GM12878 (cell line): ENCODE measurements at regions not wholly inside any gene's neighbourhood (a gene's known extent, or its start where the extent isn't known, plus 50 kb on each side); places are given as distances from the start of the nearest gene placed in this dataset.

Experiments used
- ATAC-seq: fragments of 200-7000 bp; cut with Tn5 transposase; 3 replicates; pipeline ENCODE4 v1.9.1; 2020; ENCODE audit warnings: mild to moderate bottlenecking, moderate library complexity
- BruUV-seq: library from RNA; stranded (reverse); fragments of 400-500 nt; replicated peaks from 2 replicates; lab custom pipeline; 2021; lab: Mats Ljungman, UMichigan
- CTCF ChIA-PET: fragments of 300-600 bp; sonication (Branson Sonifier 250); formaldehyde crosslinking; extraction: SDS; loops from one replicate; lab custom pipeline; 2021; ENCODE audit warnings: inconsistent platforms; lab: Yijun Ruan, JAX
- POLR2A ChIA-PET: fragments of 350-600 bp; formaldehyde crosslinking; extraction: SDS; loops from one replicate; lab custom pipeline; 2021; ENCODE audit warnings: inconsistent platforms; lab: Charles Lee
- RAD21 ChIA-PET: fragments of 300-600 bp; sonication (Branson Sonifier 250); formaldehyde crosslinking; loops from one replicate; lab custom pipeline; 2023; ENCODE audit warnings: antibody characterized with exemption; ENCODE audit not compliant: unreplicated experiment; lab: Charles Lee
- SMC1A ChIA-PET: fragments of 300-600 bp; sonication (Branson Sonifier 250); formaldehyde crosslinking; loops from one replicate; lab custom pipeline; 2023; ENCODE audit not compliant: unreplicated experiment, uncharacterized antibody; lab: Charles Lee
- DNase-seq: peaks from one replicate; pipeline ENCODE4 v3.0.0-alpha.2; 2011; ENCODE audit warnings: low read depth, low spot score
- FAIRE-seq: peaks from 3 replicates; lab custom pipeline; 2011; peaks lifted over from hg19 to GRCh38; lab: Jason Lieb, UNC
- H2AFZ ChIP-seq: 2 replicates; pipeline ENCODE4 v1.6.0; 2011; ENCODE audit warnings: low read depth, low read length, control low read depth; ENCODE audit not compliant: control insufficient read depth
- H3K27ac ChIP-seq: 2 replicates; pipeline ENCODE4 v1.5.1; 2011; ENCODE audit warnings: control low read depth; ENCODE audit not compliant: control insufficient read depth, insufficient read depth
- H3K27me3 ChIP-seq, 2 experiments: replicated peaks in 1 of 2; 2 replicates each; pipeline versions ENCODE4 v1.6.0 to v1.6.1; 2011; ENCODE audit warnings: low read length in 1 of 2; ENCODE audit not compliant: control insufficient read depth in 2 of 2, insufficient read depth in 2 of 2
- H3K36me3 ChIP-seq, 2 experiments: 2 replicates each; pipeline ENCODE4 v1.5.1; 2011; ENCODE audit warnings: low read length in 1 of 2; ENCODE audit not compliant: control insufficient read depth in 2 of 2, insufficient read depth in 2 of 2
- H3K4me1 ChIP-seq: 2 replicates; pipeline ENCODE4 v1.6.1; 2011; ENCODE audit warnings: mild to moderate bottlenecking, low read length, moderate library complexity, mixed read lengths; ENCODE audit not compliant: control insufficient read depth, insufficient read depth
- H3K4me2 ChIP-seq: 2 replicates; pipeline ENCODE4 v1.6.0; 2011; ENCODE audit warnings: control low read depth; ENCODE audit not compliant: control insufficient read depth, insufficient read depth
- H3K4me3 ChIP-seq: fragments of 200-600 bp; sonication (generic); 2 replicates; pipeline ENCODE4 v1.5.1; 2016
- H3K79me2 ChIP-seq: 2 replicates; pipeline ENCODE4 v1.6.0; 2011; ENCODE audit warnings: low read length; ENCODE audit not compliant: control insufficient read depth, insufficient read depth
- H3K9ac ChIP-seq: 2 replicates; pipeline ENCODE4 v1.8.0; 2011; ENCODE audit warnings: low read length, control low read depth, mixed read lengths; ENCODE audit not compliant: control insufficient read depth, insufficient read depth
- H3K9me3 ChIP-seq: replicated peaks from 3 replicates; pipeline ENCODE4 v1.5.1; 2011; ENCODE audit warnings: mild to moderate bottlenecking, low read length; ENCODE audit not compliant: control insufficient read depth, insufficient read depth
- H4K20me1 ChIP-seq: 2 replicates; pipeline ENCODE4 v1.6.0; 2011; ENCODE audit not compliant: control insufficient read depth, insufficient read depth
- ATF7 ChIP-seq: fragments of 450-650 bp; IDR thresholded peaks from 2 replicates; pipeline ENCODE4 v1.6.1; 2016; ENCODE audit warnings: low read depth, mild to moderate bottlenecking
- BCL11A ChIP-seq: IDR thresholded peaks from 2 replicates; pipeline ENCODE4 v1.6.1; 2011; ENCODE audit warnings: low read depth, low read length
- BMI1 ChIP-seq: fragments of 450-650 bp; IDR thresholded peaks from 2 replicates; pipeline ENCODE4 v1.6.1; 2016; ENCODE audit warnings: mild to moderate bottlenecking, moderate library complexity, borderline replicate concordance
- CEBPB ChIP-seq, 2 experiments: fragments of 150-350 bp in 1 of 2; IDR thresholded peaks; 2 replicates each; pipeline ENCODE4 v1.6.1; 2012 to 2014; ENCODE audit warnings: low read depth in 2 of 2, low read length in 2 of 2, borderline replicate concordance in 1 of 2, inconsistent platforms in 1 of 2
- JUND ChIP-seq: IDR thresholded peaks from 2 replicates; pipeline ENCODE4 v1.6.1; 2012; ENCODE audit warnings: low read depth, mild to moderate bottlenecking, low read length, improper control_type of control experiment, moderate library complexity
- NRF1 ChIP-seq: conservative IDR thresholded peaks from 2 replicates; pipeline ENCODE4 v1.6.1; 2011; ENCODE audit warnings: mild to moderate bottlenecking, low read depth, low read length, improper control_type of control experiment
- ZNF384 ChIP-seq: IDR thresholded peaks from 2 replicates; pipeline ENCODE4 v1.6.1; 2012; ENCODE audit warnings: low read depth, mild to moderate bottlenecking, low read length, improper control_type of control experiment, borderline replicate concordance
- ZZZ3 ChIP-seq: IDR thresholded peaks from 2 replicates; pipeline ENCODE4 v1.6.1; 2011; ENCODE audit warnings: low read depth; ENCODE audit not compliant: control insufficient read depth, insufficient read length
- WGBS: methylation state at CpG from one replicate; pipeline ENCODE4 v1.1.6; 2016; ENCODE audit warnings: low lambda C conversion rate; ENCODE audit not compliant: insufficient replicate concordance, insufficient coverage; ENCODE audit errors: missing lambda C conversion rate; 5-methylcytosine and 5-hydroxymethylcytosine counted together
- in situ Hi-C: fragments of 300-500 bp; cut with MboI; formaldehyde crosslinking; loops from 9 replicates; pipeline ENCODE4 v1.14.3; 2018; ENCODE audit warnings: mixed read lengths
- intact Hi-C: fragments of 100-400 bp; cut with micrococcal nuclease; formaldehyde crosslinking; loops from one replicate; pipeline ENCODE4 v1.14.2; 2022; ENCODE audit not compliant: unreplicated experiment
- TF ChIP-seq, protein P1 (sequence below): fragments of 450-650 bp; IDR thresholded peaks from 2 replicates; pipeline ENCODE4 v1.6.1; 2017; ENCODE audit warnings: mild to moderate bottlenecking, moderate library complexity
- TF ChIP-seq, protein P2 (sequence below): fragments of 450-650 bp; IDR thresholded peaks from 2 replicates; pipeline ENCODE4 v1.6.1; 2017; ENCODE audit warnings: borderline replicate concordance
- TF ChIP-seq, protein P3 (sequence below): IDR thresholded peaks from 2 replicates; pipeline ENCODE4 v1.6.1; 2011; ENCODE audit warnings: low read depth, low read length, improper control_type of control experiment, borderline replicate concordance
- TF ChIP-seq, protein P4 (sequence below): fragments of 450-650 bp; formaldehyde crosslinking; IDR thresholded peaks from 2 replicates; pipeline ENCODE4 v1.4.0; 2022; ENCODE audit warnings: mild to moderate bottlenecking, moderate library complexity

DNA sequence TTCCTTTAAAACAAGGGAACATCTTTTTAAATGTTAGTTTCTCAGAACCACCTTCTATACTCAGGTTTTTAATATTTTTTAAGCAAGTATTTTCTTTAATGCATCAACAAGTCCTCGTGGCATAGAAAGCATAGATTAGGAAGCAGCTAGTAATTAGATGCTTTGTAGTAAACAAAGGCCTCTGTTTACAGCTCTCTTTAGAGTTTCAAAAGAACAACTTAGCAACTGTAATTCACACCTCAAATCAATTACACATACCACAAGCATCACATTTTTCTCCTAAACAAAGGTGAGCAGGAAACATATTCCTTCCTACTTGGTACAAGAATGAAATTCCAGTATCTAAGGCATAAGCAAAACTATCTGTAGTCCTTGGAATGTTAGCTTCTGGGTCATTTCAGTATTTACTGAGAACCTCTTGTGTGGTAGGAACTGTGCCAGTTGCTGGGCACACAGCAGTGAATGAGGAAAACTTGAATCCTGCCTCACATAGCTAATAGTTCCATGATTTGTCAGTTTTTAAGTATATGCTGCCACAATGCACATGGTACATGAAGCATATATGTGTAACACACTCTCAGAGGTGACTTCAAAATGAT lies 249.1 kb downstream of the CEMIP2 start:
- CTCF ChIA-PET = interaction anchor here (1.1 kb wide), 1 partner anchor 234 kb away, joined by 3 read pairs; no protein-coding TSS in a partner anchor
- BruUV-seq = no TSS peak
- WGBS = 0% methylated on average over 1 of the region's 1 CpG
- Histone ChIP-seq H2AFZ (no peak overlapping the region), H3K4me1 (no peaks in the 10 kb centered on the region), H3K27me3 (no peaks in the 10 kb centered on the region; a peak in 1 of 4 replicates), H4K20me1 (no peaks in the 10 kb centered on the region), H3K9me3 (no peaks in the 10 kb centered on the region), H3K79me2 (no peaks in the 10 kb centered on the region), H3K27ac (no peak overlapping the region), H3K4me2 (no peak overlapping the region), H3K36me3 (no peaks in the 10 kb centered on the region), H3K4me3 (no peak overlapping the region), H3K9ac (no peak overlapping the region)
- FAIRE-seq = no peak
- POLR2A ChIA-PET = no interaction called here
- in situ Hi-C loops (no loop called here), intact Hi-C loops (no loop called here)
- ATAC-seq = no peak
- SMC1A ChIA-PET = no interaction called here
- no peak for DNase-seq
- RAD21 ChIA-PET = no interaction called here
- TF ChIP-seq ZZZ3 (no peak), BMI1 (no peak), JUND (no peak), BCL11A (no peak), ZNF384 (no peak), CEBPB (IDR thresholded peaks at IDR 0.05; ENCODE audit: borderline replicate concordance in 1 of 2, low read depth in 2 of 2, low read length in 2 of 2) (no peak), NRF1 (no peak), ATF7 (no peak)
- TF ChIP-seq, protein P1, sequence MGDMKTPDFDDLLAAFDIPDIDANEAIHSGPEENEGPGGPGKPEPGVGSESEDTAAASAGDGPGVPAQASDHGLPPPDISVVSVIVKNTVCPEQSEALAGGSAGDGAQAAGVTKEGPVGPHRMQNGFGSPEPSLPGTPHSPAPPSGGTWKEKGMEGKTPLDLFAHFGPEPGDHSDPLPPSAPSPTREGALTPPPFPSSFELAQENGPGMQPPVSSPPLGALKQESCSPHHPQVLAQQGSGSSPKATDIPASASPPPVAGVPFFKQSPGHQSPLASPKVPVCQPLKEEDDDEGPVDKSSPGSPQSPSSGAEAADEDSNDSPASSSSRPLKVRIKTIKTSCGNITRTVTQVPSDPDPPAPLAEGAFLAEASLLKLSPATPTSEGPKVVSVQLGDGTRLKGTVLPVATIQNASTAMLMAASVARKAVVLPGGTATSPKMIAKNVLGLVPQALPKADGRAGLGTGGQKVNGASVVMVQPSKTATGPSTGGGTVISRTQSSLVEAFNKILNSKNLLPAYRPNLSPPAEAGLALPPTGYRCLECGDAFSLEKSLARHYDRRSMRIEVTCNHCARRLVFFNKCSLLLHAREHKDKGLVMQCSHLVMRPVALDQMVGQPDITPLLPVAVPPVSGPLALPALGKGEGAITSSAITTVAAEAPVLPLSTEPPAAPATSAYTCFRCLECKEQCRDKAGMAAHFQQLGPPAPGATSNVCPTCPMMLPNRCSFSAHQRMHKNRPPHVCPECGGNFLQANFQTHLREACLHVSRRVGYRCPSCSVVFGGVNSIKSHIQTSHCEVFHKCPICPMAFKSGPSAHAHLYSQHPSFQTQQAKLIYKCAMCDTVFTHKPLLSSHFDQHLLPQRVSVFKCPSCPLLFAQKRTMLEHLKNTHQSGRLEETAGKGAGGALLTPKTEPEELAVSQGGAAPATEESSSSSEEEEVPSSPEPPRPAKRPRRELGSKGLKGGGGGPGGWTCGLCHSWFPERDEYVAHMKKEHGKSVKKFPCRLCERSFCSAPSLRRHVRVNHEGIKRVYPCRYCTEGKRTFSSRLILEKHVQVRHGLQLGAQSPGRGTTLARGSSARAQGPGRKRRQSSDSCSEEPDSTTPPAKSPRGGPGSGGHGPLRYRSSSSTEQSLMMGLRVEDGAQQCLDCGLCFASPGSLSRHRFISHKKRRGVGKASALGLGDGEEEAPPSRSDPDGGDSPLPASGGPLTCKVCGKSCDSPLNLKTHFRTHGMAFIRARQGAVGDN = no peak
- TF ChIP-seq, protein P2, sequence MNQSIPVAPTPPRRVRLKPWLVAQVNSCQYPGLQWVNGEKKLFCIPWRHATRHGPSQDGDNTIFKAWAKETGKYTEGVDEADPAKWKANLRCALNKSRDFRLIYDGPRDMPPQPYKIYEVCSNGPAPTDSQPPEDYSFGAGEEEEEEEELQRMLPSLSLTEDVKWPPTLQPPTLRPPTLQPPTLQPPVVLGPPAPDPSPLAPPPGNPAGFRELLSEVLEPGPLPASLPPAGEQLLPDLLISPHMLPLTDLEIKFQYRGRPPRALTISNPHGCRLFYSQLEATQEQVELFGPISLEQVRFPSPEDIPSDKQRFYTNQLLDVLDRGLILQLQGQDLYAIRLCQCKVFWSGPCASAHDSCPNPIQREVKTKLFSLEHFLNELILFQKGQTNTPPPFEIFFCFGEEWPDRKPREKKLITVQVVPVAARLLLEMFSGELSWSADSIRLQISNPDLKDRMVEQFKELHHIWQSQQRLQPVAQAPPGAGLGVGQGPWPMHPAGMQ = no peak
- TF ChIP-seq, protein P3, sequence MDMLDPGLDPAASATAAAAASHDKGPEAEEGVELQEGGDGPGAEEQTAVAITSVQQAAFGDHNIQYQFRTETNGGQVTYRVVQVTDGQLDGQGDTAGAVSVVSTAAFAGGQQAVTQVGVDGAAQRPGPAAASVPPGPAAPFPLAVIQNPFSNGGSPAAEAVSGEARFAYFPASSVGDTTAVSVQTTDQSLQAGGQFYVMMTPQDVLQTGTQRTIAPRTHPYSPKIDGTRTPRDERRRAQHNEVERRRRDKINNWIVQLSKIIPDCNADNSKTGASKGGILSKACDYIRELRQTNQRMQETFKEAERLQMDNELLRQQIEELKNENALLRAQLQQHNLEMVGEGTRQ = no peak
- TF ChIP-seq, protein P4, sequence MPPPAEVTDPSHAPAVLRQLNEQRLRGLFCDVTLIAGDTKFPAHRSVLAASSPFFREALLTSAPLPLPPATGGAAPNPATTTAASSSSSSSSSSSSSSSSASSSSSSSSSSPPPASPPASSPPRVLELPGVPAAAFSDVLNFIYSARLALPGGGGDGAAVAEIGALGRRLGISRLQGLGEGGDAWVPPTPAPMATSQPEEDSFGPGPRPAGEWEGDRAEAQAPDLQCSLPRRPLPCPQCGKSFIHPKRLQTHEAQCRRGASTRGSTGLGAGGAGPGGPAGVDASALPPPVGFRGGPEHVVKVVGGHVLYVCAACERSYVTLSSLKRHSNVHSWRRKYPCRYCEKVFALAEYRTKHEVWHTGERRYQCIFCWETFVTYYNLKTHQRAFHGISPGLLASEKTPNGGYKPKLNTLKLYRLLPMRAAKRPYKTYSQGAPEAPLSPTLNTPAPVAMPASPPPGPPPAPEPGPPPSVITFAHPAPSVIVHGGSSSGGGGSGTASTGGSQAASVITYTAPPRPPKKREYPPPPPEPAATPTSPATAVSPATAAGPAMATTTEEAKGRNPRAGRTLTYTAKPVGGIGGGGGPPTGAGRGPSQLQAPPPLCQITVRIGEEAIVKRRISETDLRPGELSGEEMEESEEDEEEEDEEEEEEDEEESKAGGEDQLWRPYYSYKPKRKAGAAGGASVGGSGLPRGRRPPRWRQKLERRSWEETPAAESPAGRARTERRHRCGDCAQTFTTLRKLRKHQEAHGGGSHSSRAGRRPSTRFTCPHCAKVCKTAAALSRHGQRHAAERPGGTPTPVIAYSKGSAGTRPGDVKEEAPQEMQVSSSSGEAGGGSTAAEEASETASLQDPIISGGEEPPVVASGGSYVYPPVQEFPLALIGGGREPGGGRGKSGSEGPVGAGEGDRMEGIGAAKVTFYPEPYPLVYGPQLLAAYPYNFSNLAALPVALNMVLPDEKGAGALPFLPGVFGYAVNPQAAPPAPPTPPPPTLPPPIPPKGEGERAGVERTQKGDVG (CRISPR knock-in tag) = no peak
